Panc1 (cell line): ENCODE measurements at regions not wholly inside any gene's neighbourhood (a gene's known extent, or its start where the extent isn't known, plus 50 kb on each side); places are given as distances from the start of the nearest gene placed in this dataset.

Experiments used
- POLR2AphosphoS5 ChIP-seq: IDR thresholded peaks from 2 replicates; pipeline ENCODE4 v1.6.1; 2012; ENCODE audit warnings: mild to moderate bottlenecking, low read depth, low read length, moderate library complexity
- TF ChIP-seq, protein P1 (sequence below): fragments of 450-650 bp; IDR thresholded peaks from 2 replicates; pipeline ENCODE4 v1.5.1; 2017; ENCODE audit warnings: mild to moderate bottlenecking
- TF ChIP-seq, protein P2 (sequence below), 2 experiments: IDR thresholded peaks; 2 replicates each; pipeline ENCODE4 v1.6.1; 2011 to 2012; ENCODE audit warnings: low read depth in 2 of 2, control low read depth in 1 of 2, low read length in 1 of 2, mild to moderate bottlenecking in 1 of 2, moderate library complexity in 1 of 2; ENCODE audit not compliant: insufficient read depth in 1 of 2

DNA sequence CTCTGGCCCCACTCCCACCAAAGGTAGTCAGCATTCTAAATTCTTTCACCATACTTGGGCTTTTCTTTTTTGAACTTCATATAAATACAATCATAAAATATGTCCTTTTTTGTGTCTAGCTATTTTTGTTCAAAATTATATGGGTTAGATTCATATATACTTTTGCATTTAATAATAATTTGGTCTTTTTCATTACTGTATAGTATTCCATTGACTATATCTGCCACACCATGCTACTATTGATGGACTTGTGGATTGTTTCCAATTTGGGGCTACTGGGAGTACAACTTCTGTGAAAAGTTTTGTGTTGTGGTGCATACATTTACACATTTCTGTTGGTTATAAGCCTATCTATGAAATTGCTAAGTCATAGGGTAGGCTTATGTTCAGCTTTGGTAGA, 85.7 kb downstream of the GLUL start:
- TF ChIP-seq, protein P1, sequence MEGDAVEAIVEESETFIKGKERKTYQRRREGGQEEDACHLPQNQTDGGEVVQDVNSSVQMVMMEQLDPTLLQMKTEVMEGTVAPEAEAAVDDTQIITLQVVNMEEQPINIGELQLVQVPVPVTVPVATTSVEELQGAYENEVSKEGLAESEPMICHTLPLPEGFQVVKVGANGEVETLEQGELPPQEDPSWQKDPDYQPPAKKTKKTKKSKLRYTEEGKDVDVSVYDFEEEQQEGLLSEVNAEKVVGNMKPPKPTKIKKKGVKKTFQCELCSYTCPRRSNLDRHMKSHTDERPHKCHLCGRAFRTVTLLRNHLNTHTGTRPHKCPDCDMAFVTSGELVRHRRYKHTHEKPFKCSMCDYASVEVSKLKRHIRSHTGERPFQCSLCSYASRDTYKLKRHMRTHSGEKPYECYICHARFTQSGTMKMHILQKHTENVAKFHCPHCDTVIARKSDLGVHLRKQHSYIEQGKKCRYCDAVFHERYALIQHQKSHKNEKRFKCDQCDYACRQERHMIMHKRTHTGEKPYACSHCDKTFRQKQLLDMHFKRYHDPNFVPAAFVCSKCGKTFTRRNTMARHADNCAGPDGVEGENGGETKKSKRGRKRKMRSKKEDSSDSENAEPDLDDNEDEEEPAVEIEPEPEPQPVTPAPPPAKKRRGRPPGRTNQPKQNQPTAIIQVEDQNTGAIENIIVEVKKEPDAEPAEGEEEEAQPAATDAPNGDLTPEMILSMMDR: no peak
- TF ChIP-seq POLR2AphosphoS5: no peak
- TF ChIP-seq, protein P2, sequence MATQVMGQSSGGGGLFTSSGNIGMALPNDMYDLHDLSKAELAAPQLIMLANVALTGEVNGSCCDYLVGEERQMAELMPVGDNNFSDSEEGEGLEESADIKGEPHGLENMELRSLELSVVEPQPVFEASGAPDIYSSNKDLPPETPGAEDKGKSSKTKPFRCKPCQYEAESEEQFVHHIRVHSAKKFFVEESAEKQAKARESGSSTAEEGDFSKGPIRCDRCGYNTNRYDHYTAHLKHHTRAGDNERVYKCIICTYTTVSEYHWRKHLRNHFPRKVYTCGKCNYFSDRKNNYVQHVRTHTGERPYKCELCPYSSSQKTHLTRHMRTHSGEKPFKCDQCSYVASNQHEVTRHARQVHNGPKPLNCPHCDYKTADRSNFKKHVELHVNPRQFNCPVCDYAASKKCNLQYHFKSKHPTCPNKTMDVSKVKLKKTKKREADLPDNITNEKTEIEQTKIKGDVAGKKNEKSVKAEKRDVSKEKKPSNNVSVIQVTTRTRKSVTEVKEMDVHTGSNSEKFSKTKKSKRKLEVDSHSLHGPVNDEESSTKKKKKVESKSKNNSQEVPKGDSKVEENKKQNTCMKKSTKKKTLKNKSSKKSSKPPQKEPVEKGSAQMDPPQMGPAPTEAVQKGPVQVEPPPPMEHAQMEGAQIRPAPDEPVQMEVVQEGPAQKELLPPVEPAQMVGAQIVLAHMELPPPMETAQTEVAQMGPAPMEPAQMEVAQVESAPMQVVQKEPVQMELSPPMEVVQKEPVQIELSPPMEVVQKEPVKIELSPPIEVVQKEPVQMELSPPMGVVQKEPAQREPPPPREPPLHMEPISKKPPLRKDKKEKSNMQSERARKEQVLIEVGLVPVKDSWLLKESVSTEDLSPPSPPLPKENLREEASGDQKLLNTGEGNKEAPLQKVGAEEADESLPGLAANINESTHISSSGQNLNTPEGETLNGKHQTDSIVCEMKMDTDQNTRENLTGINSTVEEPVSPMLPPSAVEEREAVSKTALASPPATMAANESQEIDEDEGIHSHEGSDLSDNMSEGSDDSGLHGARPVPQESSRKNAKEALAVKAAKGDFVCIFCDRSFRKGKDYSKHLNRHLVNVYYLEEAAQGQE (IDR thresholded peaks at IDR 0.05; ENCODE audit: insufficient read depth in 1 of 2, low read depth in 2 of 2, low read length in 1 of 2): no peak
